NCI-H748 (cell line): ENCODE measurements at regions not wholly inside any gene's neighbourhood (a gene's known extent, or its start where the extent isn't known, plus 50 kb on each side); places are given as distances from the start of the nearest gene placed in this dataset.

Experiments used
- DNase-seq: peaks from one replicate; lab custom pipeline; 2025; ENCODE audit not compliant: unreplicated experiment; lab: John Stamatoyannopoulos, UW

DNA sequence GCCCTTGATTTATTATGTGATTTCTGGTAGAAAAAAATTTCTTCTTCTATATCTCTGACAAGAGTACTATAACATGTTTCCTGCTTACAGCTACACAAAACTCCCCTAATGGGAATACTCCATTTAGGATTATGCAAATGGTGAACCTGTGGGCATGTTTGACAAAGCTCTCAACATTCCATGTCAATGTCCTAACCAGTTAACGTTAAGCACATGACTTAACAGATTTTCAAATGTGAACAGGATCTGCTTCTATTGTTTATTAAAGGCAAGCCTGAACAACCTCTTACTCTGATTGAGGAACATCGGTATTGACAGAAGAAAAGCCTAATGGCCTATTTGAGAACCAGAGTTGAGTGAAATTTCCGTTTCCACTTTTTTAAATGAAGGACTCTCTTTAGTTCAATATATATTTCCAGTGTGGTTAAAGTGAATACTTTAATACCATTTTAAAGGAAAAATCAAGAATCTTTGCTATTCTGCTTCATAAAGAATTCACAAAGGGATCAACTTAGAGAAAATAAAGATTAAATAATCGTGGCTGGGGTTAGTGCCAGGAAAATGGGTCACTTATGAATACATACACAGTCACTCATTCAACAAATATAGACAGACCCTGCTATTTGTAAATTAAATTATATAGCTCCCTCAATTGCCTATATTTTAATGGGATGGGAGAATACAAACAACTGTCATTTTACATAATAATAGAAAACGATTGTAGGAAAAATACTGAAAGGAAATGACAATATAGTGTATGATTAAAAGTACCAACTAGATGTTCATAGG, 300.3 kb upstream of the CBLB start:
- DNase-seq = peak; percentile 71

DNA sequence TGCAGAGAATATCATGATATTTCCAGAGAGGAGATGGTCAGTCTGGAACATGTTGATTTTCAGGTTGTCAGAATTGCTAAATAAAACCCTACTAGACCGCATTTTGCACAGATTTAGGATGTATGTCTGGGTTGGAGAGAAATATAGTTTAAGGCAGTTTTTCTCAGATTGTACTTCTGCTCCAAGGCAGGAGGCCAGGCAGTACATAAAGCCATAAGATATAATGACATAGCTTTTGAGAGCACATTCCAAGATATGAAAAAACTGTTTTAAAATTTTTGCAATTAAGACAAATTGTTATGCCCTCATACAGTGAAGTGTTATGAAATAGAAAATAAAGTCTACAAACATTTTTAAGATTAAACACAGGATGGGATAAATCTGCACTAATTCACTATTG, 301.8 kb upstream of the CBLB start:
- DNase-seq = no peak

DNA sequence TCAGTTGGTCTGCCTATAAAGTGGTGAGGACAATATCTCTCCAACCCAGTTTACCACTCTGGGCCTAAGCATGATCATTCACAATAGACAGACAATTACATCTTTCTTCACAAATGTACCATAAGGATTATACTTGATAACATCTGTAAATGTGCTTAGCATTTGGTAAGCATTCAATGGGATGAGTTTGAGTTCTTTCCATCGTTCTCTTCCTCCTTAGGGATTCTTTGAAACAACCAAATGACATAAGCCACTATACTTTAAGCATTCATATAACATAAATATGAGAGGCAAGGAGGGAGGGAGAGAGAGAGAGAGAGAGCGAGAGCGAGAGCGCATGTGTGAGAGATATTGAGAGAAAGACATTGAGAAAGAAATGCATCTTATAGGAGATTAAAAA, 303.3 kb upstream of the CBLB start:
- DNase-seq = no peak

DNA sequence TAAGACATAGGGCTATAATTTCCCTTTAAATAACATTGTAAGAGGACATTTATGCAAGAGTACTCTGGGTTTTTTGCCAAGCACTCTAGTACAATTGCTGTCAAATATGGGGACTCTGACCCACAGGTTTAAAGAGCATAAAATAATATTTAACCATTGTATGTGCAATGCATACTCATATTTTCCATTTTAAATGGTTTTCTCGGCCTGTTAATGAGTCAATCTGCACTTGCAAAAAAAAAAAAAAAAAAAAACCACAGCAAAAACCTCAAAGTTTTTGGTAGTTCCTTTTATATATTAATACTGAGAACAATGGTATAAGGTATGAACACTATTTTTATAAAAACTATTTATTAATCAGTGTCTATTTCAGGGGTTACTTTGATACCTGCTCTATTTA, 304.0 kb upstream of the CBLB start:
- DNase-seq = no peak

DNA sequence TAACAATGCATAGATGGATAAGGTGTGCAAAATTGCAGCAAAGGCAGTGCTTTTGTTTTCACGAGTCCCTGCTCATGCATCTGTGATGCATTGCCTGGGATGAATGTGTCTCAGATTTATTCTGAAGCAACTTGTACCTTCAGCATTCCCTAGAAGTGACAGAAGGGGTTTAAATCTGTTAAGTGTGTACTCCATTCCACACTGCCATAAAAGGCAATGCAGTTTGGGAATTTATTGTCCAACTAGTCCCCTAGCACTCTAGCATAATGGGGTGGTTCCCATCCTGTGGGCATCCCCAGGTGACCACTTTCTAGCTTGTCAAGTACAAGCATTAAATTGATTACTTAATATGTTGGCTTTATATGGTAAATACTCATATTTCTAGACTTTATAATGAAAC, 306.5 kb upstream of the CBLB start:
- DNase-seq = no peak

DNA sequence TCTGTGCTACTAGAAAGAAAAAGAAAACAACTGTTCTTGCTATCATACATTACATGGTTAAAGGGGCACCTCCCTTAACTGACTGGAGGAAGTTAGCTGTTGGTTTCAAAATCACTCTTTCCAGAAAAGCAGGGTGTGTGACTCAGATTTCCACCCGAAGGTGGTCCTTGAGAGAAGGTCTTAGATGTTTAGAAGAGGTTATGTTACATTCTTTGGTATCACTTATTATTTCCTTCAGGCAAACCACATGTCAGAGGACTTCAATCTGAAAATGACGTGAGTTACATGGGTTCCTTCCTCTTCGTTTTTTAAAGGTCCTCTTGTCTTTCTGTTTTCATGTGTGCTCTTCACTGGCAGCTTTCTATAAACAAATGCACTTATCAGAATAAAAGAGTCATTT, 307.9 kb upstream of the CBLB start:
- no peak for DNase-seq

DNA sequence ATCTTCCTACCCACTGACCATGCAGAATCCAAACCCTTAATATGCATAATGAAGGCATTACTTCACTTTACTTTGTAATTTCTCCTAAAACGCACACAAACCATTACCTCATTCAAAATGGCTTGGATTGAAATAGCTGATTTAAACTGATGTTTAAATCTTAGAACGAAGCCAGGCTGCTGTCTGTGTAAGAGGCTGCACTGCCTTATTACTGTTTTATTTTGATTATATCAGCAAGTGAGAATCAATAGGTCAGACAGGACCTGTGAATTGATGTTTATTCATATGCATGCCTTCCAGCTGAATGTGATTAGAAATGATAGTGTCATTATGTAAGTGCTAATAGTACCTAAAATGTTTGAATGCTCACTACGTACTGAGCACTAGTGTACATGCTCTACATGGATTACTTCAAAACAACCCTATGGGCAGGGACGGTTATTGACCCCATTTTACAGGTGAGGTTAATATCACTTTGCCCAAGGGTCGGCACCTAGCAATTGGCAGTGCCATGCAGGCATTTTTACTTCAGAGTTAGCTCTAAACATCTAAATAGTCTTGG, 314.2 kb upstream of the CBLB start:
- no peak for DNase-seq

DNA sequence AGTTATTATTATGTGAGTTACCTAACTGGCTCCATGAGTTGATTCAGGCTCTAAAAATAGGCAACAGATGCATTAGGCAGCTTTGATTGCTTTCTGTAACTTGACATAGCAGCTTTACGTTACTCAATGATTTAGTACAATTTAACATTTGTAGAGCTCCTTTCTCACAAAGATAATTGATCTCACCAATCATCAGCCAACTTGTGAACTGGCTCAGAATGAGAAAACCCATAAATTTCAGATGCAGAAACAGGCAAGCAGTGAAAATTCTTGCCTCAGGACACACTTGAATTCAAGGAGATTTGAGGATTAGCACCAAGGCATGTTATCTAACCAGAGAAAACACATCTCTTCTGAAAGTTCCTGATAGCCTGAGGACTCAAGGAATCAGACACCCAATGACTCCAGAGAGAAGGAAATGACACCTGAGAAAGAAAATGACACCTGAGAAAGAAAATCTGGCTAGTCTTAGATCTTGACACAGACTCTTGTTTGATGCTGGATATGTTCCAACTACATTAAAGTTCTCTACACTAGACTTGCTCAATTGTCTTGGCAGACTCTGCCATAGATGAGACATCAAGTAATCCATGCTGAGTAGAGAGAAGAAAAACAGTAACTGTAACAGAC, 315.1 kb upstream of the CBLB start:
- no peak for DNase-seq

DNA sequence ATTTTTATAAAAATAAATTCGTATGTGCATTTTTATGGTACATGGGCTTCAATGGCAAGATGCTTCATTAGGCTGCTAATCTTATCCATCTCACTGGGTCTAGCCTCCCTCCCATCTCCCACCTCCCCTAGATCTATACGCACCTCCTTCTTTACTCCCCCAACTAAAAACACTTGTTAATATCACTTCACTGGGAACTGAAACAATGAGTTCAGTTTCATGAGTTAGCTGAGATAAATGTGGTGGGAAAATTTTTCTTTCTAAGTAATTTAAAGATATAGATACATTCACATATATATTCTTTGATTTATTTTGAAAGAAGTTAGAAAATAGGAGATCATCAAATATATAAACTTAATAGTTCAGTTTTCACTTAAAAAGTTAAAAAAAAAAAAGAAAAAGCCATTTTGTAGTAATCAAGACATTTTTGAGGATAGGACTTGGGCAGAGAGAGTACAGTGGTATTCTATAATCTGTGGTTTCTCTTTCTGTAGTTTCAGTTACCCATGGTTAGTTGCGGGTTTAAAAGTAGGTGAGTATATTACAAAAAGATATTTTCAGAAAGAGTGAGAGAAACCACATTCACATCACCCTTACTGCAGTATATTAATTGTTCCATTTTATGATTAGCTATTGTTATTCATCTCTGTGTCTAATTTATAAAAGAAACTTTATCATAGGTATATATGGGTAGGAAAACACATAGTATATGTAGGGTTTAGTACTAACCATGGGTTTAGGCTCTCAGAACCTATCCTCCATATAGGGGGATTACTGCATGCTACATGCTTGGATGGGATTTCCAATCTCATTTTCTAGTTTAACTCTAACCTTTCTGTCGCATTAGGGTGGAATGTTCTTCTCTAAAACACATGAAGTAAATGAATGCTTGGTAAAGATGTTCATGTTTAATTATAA, 316.0 kb upstream of the CBLB start:
- DNase-seq = no peak

DNA sequence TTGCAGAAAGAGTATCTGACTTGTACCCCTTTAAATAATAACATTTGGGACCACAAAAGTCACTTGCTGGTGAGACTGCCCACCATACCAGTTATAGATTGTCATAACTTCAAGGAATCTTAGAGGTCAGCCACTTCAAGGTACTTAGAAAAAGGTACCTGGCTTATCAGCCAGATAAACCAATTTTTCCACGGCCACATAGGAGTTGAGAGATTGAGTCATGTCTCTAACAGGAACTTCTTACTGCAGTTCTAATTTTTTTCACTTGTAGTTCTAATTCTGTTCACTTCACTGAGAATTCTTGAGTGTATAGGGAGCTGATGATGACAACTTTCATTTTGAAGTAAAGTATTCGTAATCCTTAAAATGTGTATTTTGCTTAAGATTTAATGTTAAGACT, 317.1 kb upstream of the CBLB start:
- DNase-seq = no peak

DNA sequence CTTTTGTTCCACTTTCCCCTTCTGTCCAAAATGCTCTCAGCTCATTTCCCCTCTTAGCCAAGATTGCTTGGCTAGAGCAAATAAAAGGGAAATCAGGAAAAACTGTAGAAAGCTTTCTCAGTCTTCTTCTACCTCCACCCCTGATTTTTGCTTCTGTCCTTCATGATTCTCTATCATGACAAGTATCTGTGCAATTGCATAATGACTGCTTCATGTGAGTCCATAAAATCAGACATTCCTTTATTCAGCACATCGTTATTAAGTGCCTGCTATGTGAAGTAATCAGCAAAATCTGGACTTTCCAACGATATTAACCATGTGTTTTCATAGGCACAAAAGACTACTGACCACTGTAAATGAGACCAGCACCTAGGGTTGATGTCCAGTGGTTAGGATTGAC, 321.5 kb upstream of the CBLB start:
- DNase-seq = no peak

DNA sequence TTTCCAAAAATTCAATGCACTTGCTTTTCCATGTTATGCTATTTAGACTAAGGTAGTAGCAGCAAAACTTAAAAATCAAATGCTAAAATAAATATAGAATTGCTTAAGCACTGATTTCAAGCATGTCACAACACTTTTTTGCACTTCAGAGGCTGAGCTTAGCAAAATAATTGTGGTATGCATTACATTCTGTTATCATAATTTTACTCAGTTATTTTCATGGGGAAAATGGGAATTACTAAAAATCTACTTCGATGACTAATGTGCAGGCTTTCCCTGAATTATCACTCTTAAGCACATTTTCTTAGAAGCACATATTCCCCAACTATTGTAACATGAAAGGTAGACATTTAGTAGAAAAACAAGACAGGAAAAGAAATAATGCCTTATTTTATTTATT, 322.4 kb upstream of the CBLB start:
- no peak for DNase-seq

DNA sequence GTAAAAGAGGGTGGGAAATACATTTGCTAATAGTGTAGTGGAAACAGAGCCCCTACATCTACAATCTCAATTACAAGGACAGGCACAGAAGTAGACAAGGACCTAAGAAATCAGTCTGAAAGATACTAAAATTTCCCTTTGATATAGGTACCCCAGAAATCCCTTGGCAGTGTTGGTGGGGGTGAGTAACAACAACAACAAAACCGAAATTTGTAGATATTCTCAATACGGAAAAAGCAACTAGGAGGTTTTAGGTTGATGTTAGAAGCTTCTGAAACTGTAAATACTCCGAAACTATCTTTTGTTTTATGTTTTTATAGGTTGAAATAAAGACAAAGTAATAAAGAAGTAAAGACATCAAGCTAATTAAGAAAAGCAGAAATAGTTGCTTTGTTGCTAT, 323.1 kb upstream of the CBLB start:
- DNase-seq = no peak

DNA sequence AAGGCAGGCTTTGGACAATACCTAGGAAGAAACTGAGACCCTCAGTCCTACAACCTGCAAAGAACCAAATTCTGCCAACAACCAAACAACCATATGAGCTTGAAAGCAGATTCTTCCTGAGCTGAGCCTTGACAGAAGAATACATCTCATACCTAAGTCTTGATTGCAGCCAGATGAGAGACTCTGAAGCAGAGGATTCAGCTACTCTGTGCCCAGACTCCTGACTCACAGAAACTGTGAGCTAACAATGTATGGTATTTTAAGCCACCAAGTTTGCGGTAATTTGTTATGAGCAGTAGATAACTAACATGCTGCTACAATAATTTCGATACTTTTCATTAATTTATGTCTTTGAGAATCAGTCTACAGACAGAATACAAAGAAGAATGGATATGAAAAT, 325.1 kb upstream of the CBLB start:
- DNase-seq = no peak

DNA sequence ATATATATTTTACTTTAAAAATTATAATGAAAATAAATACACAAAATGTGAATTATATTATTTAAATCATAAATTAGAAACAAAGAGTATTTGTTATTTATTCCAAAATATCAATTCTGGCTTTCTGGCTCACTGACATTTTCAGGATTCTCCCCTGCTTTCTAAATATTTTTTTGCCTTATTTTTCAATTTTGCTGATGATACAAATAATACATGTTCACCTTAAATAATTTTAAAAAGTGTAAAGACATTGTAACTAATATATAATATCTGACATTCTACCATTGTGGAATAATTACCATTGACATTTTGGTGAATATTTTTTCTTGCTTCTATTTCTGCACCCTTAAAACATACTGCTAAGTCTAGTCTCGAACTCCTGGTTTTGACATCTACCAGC, 325.9 kb upstream of the CBLB start:
- no peak for DNase-seq

DNA sequence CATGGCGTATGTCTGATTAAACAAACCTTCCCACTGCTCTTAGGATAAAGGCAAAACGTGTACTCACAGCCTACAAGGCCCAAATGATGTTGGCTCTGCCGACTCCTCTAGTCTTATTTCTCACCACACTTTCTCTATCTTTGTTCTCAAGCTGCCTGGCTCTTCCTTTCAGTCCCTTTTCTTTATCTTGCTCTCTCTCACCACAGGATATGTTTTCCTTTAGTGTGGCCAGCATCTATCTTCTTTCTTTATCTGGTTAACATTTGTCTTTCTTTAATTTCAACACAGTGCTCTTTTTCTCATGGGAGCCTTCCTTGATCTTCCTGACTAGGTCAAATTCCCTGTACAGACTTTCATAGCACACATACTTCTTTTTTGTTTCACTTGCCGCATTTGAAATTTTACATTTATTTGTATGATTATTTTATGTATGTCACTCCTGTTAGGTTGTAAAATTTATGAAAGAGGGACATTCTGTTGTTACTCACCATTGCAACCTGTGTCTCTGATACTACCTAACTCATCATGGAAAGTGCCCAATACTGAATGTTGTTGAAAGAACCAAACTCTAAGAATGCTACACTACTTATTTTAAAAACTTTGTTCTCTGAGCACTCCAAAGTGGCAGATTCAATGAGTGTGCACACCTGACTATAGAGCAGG, 328.9 kb upstream of the CBLB start:
- no peak for DNase-seq

DNA sequence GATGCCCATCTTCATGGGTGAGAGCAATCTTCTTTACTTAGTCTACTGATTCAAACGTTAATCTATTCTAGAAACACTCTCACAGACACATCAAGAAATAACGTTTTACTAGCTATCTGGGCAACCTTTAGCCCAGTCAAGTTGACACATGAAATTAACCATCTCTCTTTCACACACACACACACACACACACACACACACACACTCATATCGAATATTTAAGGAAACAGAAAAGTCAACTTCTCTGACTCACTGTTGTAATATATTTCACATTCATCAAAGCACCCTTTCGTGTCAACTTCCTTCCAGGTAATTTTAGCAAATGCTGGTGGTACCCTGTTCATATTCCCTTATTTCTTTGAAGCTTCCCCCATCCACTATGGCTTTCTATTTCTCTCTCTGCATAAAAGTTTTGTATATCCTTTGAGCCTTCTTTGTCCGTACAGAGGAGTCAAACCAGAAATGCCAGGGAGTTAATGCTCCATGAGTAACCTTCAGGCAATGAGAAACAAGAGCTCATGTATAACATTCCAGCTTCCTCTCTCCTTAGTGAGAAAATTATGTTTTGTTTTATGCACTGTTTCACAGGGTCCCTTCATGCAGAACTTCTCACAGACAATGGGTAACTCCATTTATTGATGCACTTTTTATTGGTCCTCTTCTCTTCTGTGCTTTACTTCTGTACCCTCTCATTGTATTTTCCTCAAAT, 335.5 kb upstream of the CBLB start:
- no peak for DNase-seq

DNA sequence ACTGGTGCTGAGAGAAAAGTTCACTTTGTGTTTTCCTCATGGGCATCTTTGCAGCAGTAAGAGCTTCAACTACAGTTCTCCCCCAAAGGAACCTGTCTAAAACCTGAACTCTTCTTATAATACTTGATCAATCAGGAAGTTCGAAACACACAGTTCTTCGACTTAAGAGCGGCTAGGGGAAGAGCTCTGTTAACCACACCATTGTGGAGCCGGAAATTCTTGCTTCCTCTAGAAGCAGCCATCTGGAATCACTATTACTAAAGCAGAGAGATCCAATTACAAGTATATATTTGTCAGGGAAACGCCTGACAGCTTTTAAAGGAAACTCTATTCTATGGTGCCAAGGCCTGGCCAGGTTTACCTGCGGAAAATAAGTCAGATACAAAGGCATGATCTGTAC, 337.3 kb upstream of the CBLB start:
- peak; percentile 66 for DNase-seq

DNA sequence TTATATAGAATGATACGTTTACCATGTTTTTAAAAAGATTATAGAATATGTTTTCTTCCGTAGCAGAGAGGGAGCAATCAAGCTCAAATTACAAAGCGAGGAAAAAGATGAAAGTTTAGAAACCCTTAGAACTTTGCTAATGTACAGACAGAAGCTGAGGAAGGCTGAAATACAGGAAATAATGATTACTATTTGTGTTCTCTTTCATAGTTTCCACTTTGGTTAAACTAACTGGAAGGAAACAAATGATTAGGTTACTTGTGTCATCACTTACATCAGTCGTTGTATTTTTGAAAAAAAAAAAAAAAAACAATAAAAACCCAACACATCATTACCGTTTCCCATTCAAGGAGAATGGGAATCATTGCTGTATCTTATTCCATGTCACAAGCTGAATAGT, 337.8 kb upstream of the CBLB start:
- DNase-seq = no peak

DNA sequence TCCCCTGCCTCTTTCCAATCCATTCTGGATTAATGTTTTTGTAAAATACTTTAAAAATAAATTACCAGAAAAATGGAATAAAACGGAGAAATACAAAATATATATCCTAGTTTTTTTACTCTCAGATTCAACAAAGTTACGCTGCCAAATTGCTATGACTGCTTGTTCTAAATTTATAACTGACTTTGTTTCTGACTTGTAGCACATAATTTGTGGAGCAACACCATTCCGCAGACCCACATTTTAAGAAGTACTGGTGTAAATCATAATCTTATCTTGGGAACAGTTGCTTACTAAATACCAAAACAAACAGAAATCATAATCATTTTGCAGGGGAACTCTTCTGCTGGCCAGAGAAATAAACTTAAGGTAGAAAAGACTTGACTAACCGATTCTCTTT, 339.4 kb upstream of the CBLB start:
- no peak for DNase-seq

DNA sequence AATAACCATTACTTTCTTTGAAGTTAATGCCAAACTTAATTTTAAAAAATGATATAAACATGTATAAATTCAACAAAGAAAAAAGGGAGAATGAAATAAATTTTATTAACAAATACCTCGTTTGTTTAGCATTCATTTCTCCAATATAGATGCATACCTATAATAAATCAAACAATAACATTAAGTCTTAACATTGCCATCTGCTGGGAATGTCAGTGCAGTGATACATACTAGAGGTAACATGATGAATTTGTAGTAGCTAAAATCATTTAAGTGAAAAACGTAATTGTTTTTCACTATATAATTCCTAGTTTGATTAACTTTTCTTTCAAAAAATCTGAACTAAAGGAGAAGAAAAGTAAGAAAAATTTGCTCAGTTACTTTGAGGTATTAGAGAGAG, 340.2 kb upstream of the CBLB start:
- DNase-seq = no peak
